Hematopoietic multipotent progenitor cell treated with erythropoietin and hydrocortisone succinate and interleukin-3 and kit ligand, for 4 days (in vitro differentiated cells): ENCODE measurements at regions not wholly inside any gene's neighbourhood (a gene's known extent, or its start where the extent isn't known, plus 50 kb on each side); places are given as distances from the start of the nearest gene placed in this dataset.
"Not testable (repeated sequence)": the region's sequence is repeated elsewhere in the genome, so short reads cannot be mapped to it uniquely, and the experiment has no call there.

Source experiments
- DNase-seq: peaks from one replicate; pipeline ENCODE4 v3.0.0-alpha.2; 2015

DNA sequence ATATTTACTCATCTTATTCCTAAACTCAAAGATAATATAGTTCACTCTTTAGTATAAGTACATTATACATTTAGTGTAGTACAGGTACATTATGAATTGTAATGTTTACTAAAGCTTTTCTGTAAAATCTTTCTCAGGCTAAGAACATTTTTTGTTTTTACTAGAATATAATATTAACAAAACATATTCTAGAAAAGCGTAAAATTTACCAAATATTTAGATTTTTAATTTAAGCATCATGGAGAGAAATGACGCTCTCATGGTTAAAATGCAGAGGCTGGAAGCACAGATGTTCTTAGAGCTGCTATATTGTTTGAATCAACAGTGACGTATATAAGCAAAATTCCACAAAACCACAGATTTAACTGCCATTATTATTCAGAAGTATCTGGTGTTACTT lies 54.7 kb upstream of the NBPF15 start:
- not testable (repeated sequence) for DNase-seq

DNA sequence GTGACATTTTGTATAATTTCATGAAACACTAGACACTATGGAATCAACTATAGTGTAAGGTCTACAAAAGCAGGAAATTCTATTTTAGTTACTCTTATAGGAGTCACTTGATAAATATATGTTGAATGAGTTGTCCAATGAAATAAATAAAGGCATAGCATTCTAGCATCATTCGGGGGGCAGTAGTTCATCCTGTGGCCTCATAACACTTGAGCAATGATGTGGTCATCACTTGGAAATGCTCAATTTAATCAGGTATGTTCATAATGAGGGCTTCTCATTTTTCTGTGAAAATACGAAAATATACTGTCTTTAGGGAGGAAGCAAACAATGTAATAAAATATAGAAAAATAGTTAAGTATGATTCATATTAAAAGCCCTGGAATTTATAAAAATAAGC lies 55.4 kb upstream of the NBPF15 start:
- not testable (repeated sequence) for DNase-seq

- not testable (repeated sequence) for DNase-seq
Observed at GRCh38 chr1:144518439-144518838, 57.0 kb upstream of the NBPF15 start.

GRCh38 chr1:144519528-144520189 lies 58.2 kb upstream of the NBPF15 start:
- DNase-seq: not testable (repeated sequence)

DNA sequence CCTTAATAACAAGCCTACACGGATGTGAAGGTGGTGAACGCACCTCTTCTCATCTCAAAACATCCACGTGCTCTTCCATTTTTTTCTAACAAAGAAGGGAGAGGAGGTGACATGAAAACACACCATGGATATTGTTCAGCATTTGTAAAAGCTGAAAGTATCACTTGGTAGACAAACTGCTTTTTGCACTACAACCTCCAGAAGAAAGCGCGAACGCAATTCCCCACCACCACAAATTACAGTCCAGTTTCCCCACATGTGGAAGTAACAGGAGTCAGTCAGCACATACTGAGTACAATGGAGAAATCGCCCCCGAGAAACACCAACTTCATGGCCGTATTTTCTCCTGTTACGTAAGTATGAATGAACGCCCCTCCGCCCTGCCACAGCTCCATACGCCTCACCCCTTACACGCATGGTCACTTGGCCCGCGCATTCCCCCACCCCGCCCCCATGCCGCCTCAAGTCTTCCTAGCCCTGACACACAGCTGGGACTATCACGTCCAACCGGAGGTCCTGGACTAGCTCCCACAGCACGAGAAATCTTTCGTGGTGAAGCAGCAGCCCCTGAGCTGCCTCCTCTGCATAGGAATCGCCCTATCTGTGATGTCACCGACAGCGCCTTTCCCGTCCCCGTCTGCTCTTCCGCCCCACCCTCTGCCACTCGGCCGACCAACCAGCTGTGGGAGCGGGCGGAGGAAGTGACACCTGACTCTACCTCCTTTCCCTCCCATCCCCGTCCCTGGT lies 62.4 kb upstream of the NBPF15 start:
- DNase-seq: peak; percentile 30

DNA sequence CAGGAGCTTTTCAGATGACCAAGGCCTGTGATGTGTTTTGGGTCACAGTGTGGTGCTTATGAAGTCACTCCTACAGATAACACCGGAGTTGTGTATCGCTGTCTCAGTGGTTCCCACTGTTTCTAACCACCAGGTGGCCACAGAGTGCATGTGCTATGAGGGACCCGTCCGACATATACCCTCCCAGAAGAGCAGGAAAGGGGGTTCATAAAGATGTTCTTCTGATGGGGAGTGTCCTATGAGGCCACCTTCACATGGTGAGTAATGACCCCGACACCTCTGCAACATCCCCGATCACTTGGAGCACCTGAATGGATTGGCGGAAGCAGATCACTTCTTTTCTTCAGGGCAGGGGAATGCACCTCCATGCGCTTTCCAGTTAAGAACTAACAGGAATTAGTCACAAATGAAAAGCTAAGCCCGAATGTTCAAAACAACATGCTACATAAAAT lies 60.5 kb upstream of the PPIAL4F start:
- not testable (repeated sequence) for DNase-seq

- DNase-seq: not testable (repeated sequence)
Observed at GRCh38 chr1:144533480-144533879, 59.2 kb upstream of the PPIAL4F start.

DNA sequence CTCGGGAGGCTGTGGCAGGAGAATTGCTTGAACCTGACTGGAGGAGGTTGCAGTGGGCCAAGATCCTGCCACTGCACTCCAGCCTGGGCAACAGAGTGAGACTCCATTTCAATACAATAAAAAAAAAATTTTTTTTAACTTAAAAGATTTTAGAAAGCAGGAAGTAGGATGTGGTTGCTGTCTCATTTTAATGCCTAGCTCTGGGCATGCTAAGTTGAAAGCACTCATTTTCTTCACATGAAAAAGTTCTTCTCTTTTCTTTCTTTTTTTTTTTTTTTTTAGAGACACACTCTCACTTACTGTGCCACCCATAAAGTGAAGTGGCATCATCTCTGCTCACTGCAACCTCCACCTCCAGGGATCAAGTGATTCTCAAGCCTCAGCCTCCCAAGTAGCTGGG lies 58.4 kb upstream of the PPIAL4F start:
- DNase-seq: not testable (repeated sequence)

DNA sequence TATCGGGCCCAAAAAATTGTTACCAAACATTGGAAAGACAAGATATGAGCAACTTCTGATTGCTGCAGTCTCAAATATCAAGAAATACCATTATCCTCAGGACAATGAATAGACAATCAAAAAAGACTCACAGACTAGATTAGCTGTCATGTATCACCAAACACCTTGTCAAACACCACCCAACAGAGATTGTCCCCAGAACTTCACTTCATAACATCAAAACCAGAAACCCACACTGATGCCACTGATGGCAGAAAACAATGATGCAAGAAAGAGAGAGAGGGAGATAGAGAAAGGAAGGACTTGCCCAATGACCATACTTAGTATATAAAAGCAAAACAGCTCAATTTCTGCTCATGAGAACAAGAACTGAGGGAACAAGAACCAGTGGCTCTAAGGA lies 56.0 kb upstream of the PPIAL4F start:
- not testable (repeated sequence) for DNase-seq

GRCh38 chr1:144537234-144537633 lies 55.5 kb upstream of the PPIAL4F start:
- not testable (repeated sequence) for DNase-seq

DNA sequence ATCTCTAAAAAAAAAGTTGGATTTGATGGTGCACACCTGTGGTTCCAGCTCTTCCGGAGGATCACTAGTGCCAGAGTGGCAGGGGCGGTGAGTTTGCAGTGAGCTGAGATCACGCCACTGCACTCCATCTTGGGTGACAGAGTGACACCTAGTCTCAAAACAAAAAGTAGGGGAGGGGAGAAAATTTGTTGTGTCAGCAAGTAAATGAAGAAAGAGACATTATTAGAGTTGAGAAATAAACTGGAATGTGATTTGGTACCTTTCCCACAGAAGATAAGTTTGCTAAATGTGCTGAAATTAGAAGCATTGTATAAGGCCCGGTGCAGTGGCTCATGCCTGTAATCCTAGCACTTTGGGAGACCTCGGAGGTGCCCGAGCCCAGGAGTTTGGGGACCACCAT lies 54.0 kb upstream of the PPIAL4F start:
- DNase-seq: not testable (repeated sequence)

GRCh38 chr1:144539191-144539960 lies 53.3 kb upstream of the PPIAL4F start:
- DNase-seq: not testable (repeated sequence)
